NCI-H1048 (cell line): ENCODE measurements at regions not wholly inside any gene's neighbourhood (a gene's known extent, or its start where the extent isn't known, plus 50 kb on each side); places are given as distances from the start of the nearest gene placed in this dataset.
"Not testable (repeated sequence)": the region's sequence is repeated elsewhere in the genome, so short reads cannot be mapped to it uniquely, and the experiment has no call there.

ENCODE experiments used
- DNase-seq: peaks from one replicate; lab custom pipeline; 2025; lab: John Stamatoyannopoulos, UW

DNA sequence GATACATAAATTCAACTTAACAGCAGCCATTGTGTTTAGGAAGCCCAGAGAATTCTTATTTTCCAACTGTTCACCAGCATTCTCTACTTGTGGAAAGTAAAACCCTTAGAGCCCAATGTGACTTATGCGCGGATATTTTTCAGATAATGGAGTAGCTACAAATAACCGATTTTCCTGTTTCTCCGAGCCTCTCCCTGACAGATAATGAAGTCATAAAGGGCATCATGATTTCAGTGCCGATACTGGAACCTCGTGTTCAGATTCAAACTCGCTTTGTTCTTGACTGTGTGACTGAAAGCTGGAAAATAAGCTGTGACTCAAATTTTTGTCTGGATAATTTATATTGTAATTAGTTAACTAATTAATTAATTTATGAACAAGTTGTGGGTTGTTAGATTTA, 228.2 kb downstream of the VAPA start:
- no peak for DNase-seq

DNA sequence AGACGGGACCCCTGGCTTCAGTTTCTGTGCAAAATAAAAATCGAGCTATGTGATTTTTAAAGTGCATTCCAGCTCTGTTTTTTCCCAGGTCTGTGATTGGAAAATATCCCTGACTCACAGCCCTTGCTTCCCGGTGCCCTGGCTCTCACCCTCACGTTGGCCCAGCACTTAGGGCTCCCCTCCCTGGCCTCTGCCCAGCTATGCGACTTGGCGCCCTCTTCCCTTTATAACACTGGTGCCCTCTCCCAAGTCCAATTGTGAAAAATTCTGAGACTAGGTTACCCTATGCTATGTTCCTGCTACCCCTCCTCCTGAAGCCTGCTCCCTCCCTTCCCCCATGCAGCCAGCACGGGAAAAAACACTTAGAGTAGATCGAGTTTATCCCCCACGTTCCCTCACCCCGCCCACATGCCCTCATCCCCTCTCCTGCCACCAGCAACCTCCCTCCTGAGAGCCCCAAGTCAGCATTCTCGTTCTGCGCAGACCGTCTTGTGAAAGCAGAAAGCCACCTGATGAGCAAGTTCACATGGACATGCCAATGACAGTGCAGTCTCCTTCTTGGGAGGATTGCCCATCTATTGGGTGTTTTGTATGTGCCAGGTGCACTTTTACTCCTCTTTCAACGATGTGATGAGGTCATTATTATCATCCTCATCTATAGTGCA, 228.8 kb downstream of the VAPA start:
- DNase-seq, result no peak

DNA sequence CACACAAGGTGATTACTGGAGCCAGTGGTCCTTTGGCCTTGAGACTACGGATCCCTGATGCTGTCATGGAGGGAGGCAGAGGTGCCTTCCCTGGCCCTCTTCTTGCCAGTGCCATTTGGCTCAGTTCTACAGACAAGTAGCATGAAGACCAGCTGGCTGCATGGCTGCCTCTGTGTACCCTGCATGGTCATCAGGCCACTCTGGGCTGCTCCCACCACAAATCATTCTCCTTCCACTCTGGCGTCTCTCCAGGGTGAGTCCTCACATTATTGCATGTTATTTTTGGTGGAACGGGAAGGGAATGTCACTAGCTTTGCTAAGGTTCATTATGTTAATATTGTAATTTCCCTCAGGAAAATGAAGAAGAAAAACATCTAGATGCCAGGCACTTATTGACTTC, 229.8 kb downstream of the VAPA start:
- no peak for DNase-seq

GRCh38 chr18:10145546-10145945, 231.7 kb downstream of the VAPA start:
- no peak for DNase-seq

- DNase-seq, result no peak
These were observed 233.4 kb downstream of the VAPA start for GRCh38 chr18:10147226-10147625.

DNA sequence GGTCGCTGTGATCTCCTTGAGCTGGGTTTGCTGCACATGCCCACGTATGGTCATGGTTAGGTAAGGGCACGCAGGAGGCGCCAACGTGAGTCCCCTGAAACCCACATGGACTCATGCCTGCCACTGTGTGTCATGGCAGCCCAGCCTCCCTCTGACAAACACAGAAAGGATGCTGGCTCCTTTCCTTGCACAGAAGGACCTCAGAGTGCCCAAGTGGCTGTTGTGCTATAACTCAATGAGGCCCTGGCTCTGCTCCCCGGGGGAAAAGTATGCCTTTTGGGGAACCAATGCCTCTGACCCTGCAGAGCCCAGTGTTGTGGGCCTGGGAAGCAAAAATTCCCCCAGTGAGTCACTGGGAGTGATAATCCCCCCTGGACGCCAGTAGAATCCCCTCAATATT, 233.9 kb downstream of the VAPA start:
- DNase-seq, result no peak

GRCh38 chr18:10148189-10148929, 234.5 kb downstream of the VAPA start:
- DNase-seq, result no peak

GRCh38 chr18:10149768-10150556, 236.1 kb downstream of the VAPA start:
- DNase-seq, result no peak

DNA sequence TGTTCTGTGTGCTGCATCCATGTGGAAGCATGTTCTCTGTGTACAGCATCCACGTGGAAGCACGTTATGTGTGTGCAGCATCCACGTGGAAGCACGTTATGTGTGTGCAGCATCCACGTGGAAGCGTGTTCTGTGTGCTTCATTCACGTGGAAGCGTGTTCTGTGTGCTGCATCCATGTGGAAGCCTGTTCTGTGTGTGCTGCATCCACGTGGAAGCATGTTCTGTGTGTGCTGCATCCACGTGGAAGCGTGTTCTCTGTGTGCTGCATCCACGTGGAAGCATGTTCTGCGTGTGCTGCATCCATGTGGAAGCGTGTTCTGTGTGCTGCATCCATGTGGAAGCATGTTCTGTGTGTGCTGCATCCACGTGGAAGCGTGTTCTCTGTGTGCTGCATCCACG, 236.8 kb downstream of the VAPA start:
- not testable (repeated sequence) for DNase-seq

GRCh38 chr18:10152475-10152874, 238.7 kb downstream of the VAPA start:
- DNase-seq, result no peak

DNA sequence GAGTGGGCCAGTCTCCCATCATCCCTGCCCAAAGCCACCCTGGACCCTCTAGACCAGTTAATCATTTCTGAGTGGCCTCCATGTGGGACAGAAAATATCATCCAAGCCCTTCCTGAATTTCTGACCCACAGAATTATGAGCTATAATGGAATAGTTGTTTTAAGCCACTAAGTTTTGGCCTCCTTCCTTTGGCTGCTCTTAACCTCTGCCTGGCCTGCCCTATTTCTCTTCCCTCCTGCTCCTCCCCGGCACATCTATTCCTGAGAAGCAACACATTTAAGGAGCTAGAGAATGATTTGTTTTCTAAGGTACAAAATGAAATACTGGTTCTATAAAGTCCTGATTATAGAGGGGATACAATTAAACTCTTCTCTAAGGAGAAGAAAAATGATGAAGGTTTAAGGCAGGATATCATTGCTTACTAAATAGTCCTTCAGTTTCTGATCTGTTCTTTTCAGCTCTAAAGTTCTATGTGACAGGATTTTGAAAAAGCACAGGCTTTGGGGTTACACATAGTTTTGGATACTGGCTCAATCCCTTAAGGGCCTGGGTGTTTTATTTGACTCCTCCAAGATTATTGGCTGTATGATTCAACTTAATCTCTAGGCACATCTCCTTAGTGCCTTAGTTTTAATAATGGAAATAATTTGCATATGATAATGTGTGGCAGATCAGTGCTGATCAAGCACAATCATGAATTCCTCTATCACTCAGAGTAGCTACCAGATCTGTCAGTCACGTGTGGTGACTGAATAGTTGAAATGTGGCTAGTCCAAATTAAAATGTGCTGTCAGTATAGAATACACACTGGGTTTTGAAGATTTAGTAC, 240.3 kb downstream of the VAPA start:
- DNase-seq, result no peak

DNA sequence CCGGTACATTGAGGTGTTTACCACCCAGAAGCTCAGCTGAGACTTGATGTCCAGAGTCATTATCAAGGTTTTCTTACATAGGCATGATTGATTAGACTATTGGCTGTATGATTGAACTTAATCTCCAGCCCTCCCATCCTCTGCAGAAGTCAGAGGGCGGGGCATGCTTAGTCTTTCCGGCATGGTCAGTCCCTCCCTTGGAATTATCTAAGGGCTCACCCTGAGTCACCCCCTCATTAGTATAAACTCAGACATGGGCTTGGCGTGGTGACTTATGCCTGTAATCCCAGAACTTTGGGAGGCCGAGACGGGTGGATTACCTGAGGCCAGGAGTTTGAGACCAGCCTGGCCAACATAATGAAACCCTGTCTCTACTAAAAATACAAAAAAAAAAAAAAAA, 243.9 kb downstream of the VAPA start:
- no peak for DNase-seq

- DNase-seq, result no peak
These were observed 246.4 kb downstream of the VAPA start for GRCh38 chr18:10160251-10160650.

DNA sequence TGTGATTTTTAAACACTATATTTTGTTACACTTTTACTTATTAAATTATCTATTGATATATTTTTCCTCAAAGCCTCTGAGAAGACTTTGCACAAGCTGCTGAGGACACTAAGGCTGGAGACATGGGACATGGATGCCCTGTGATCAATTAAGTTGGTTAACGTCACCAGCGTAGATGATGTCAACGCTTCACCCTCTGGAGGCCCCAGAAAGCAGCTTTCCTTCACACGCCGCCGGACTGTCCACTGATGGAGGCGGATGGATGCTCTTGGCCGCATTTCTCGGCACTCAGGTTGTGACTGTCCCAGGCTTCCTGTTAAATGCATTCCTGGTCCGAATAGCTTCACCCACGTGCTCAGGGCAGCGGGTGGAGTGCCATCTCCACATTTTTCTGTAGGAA, 247.5 kb downstream of the VAPA start:
- DNase-seq, result no peak

DNA sequence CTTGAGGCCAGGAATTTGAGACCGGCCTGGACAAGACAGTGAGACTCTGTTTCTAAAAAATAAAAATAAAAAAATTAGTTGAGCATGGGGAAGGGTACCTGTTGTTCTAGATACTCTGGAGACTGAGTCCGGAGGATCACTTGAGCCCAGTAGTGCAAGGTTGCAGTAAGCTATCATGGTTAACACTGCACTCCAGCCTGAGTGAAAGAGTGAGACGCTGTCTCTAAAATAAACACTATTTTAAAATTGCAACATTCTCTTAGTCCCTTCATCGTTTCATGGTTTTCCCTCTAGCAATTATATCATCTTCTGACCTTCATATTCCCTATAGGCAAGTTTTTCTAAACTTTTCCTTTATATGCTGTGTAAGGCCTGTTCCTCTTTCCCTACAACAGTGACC, 248.5 kb downstream of the VAPA start:
- DNase-seq, result no peak

DNA sequence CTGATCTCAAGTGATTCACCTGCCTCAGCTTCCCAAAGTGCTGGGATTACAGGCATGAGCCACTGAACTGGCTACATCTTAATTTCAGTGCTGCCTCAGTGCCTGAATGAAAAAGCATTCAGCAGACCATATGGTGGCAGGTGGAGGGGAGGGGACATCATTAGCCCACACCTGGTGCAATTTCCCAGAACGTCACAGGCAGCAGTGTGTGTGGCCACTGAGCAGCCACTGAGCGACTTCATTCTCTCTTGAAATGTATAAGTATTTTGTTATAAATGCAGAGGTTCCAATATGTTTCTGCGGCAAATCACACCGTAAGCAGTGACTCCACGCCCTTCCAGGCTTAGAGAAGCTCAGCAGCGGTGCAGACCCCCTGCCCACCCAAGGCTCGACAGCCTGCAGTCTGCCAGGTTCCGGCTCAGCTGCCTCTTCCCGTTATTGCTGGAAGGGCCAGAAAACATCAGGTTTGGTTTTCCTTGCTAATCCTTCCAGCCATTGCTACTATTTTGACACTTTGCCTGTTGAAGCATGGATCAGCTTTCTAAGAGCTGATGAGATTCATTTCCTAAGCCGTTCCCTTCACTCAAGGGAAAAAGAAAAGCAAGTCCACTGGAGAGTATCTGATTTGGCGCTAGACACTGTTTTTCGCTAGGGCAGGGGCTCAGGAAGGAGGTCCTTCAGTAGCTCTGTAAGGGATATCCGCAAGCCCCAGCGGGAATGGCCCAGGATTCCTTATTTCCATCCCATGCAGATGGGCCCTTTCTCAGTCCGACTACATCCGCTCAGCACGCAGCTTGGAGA, 250.7 kb downstream of the VAPA start:
- DNase-seq, result no peak

DNA sequence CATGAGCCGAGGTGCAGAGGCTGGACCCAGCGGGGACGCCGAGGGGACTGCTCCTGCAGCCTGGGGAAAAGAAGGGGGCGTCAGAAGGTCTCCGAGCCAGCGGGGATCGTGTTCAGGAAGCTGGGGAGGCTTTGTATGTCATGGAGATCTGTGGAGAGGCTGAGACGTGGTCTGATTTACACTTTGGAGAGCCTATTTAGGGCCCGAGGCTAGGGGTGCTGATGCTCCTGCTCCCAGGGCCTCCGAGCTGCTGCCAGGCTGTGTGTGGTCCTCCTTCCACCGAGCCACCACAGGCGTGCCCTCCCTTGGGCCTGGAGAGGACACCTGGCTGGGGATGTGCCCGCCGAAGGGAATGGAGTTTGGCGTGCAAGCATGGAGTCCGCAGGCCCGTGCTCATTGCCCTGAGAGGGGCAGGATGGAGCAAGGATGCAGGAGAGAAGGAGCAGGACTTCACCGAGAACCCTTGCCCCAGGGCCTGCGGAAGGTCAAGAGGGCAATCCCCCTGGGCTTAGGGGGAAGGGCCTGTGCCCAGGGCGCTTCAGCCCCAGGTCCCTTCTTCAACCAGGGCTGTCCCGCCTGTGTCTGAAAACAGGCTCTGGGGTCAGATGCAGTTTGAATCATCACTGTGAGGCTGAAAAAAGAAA, 252.5 kb downstream of the VAPA start:
- DNase-seq, result no peak

DNA sequence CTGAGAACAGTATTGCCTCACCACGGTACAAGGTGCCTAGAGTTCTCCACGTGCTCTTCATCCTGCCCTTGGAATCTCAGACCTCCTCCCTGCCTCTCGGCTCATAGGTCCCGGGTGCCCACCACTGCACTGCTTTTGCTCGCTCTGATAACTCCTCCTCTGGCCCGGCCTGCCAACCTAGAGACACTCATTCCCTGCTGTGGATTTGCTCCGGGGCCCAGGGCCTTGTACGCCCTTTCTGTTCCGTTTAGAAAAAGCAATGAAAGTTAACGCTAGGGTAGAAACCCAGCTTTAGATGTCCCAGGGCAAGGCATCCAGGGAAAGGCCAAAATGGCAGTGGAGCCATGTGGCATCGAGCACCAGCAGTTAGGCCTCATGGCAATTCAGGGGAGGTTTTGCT, 253.9 kb downstream of the VAPA start:
- no peak for DNase-seq

DNA sequence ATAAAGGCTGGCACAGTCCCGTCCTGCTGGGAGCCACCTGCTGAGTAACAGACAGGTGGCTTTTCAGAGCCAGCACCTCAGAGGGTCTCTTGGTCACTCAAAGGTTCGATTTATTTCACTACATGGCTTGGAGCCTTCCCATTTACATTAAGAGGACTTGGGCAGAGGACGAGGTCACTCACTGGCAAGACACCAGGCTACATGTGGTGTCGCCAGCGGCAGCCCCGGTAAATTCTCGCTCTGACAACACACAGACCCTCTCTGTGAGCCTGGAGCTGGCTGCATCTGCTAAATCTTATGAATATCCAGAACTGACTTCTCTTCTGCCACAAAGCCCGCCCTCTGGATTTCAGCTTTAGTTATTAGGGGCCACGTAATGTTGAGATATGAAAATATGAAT, 254.7 kb downstream of the VAPA start:
- no peak for DNase-seq

- no peak for DNase-seq
These were observed 255.3 kb downstream of the VAPA start for GRCh38 chr18:10169064-10169562.

GRCh38 chr18:10169814-10170213, 256.0 kb downstream of the VAPA start:
- DNase-seq, result no peak
